GM12892 (cell line): ENCODE measurements at regions not wholly inside any gene's neighbourhood (a gene's known extent, or its start where the extent isn't known, plus 50 kb on each side); places are given as distances from the start of the nearest gene placed in this dataset.

Experiments
- POLR2A ChIP-seq: IDR thresholded peaks from 2 replicates; pipeline ENCODE4 v1.6.1; 2011; ENCODE audit warnings: low read depth, low read length, control low read depth
- POLR2AphosphoS5 ChIP-seq: IDR thresholded peaks from 2 replicates; pipeline ENCODE4 v1.6.1; 2011; ENCODE audit warnings: low read depth, low read length, control low read depth

GRCh38 chr12:43066471-43066870 lies 476.9 kb upstream of the PRICKLE1 start:
- TF ChIP-seq POLR2AphosphoS5 = no peak
- TF ChIP-seq POLR2A = no peak
